Caco-2 (cell line): ENCODE measurements at regions not wholly inside any gene's neighbourhood (a gene's known extent, or its start where the extent isn't known, plus 50 kb on each side); places are given as distances from the start of the nearest gene placed in this dataset.

ENCODE experiments used
- BruUV-seq: library from RNA; stranded (reverse); fragments of 400-500 nt; replicated peaks from 2 replicates; lab custom pipeline; 2021; lab: Mats Ljungman, UMichigan
- CTCF ChIA-PET: fragments of 300-600 bp; sonication (Branson Sonifier 250); formaldehyde crosslinking; loops from one replicate; lab custom pipeline; 2022; ENCODE audit warnings: antibody characterized with exemption; lab: Charles Lee
- POLR2A ChIA-PET: fragments of 300-600 bp; sonication (Branson Sonifier 250); formaldehyde crosslinking; loops from one replicate; lab custom pipeline; 2022; ENCODE audit warnings: antibody characterized with exemption; lab: Charles Lee
- DNase-seq, 2 experiments: peaks; one replicate each; pipeline versions ENCODE4 v3.0.0 to v3.0.0-alpha.2; 2020 to 2022
- H3K27me3 ChIP-seq: replicated peaks from 2 replicates; pipeline ENCODE4 v1.6.0; 2011; ENCODE audit warnings: low read length; ENCODE audit not compliant: control insufficient read depth, insufficient read depth
- H3K36me3 ChIP-seq: 2 replicates; pipeline ENCODE4 v1.5.1; 2011; ENCODE audit warnings: low read length; ENCODE audit not compliant: control insufficient read depth, insufficient read depth
- H3K4me1 ChIP-seq: fragments of 250-450 bp; sonication (Bioruptor Pico); 2 replicates; pipeline ENCODE4 v1.5.1; 2020; ENCODE audit warnings: mild to moderate bottlenecking
- H3K4me3 ChIP-seq: 2 replicates; pipeline ENCODE4 v1.5.1; 2011; ENCODE audit warnings: low read depth, mild to moderate bottlenecking, control low read depth, low read length
- H3K9me3 ChIP-seq: fragments of 250-450 bp; sonication (Bioruptor Pico); 2 replicates; pipeline ENCODE4 v1.5.1; 2020; ENCODE audit warnings: mild to moderate bottlenecking, moderate library complexity
- H3K27ac Mint-ChIP-seq: one replicate; pipeline ENCODE4 v1.8.0; 2022; ENCODE audit warnings: mixed read lengths; ENCODE audit not compliant: unreplicated experiment
- H3K27me3 Mint-ChIP-seq: one replicate; pipeline ENCODE4 v1.8.0; 2022; ENCODE audit warnings: mixed read lengths; ENCODE audit not compliant: insufficient read depth, unreplicated experiment
- H3K36me3 Mint-ChIP-seq: one replicate; pipeline ENCODE4 v1.8.0; 2022; ENCODE audit warnings: mild to moderate bottlenecking, mixed read lengths; ENCODE audit not compliant: insufficient read depth, unreplicated experiment
- H3K4me1 Mint-ChIP-seq: one replicate; pipeline ENCODE4 v1.8.0; 2022; ENCODE audit warnings: low read depth, mixed read lengths; ENCODE audit not compliant: unreplicated experiment
- H3K4me3 Mint-ChIP-seq: one replicate; pipeline ENCODE4 v1.8.0; 2022; ENCODE audit warnings: mild to moderate bottlenecking, moderate library complexity, mixed read lengths; ENCODE audit not compliant: unreplicated experiment
- H3K9me3 Mint-ChIP-seq: one replicate; pipeline ENCODE4 v1.8.0; 2022; ENCODE audit warnings: mixed read lengths; ENCODE audit not compliant: unreplicated experiment
- CTCF ChIP-seq, 2 experiments: fragments of 200-600 bp in 1 of 2; IDR thresholded peaks; 1 replicate in 1 of 2; 2 replicates in 1 of 2; pipeline versions ENCODE4 v1.5.1 to v1.8.0; 2011 to 2022; ENCODE audit warnings: antibody characterized with exemption in 1 of 2, control low read depth in 1 of 2, inconsistent platforms in 1 of 2, low read depth in 1 of 2, low read length in 1 of 2, mild to moderate bottlenecking in 1 of 2, moderate library complexity in 1 of 2; ENCODE audit not compliant: insufficient read depth in 1 of 2, severe bottlenecking in 1 of 2, unreplicated experiment in 1 of 2
- intact Hi-C: fragments of 100-400 bp; cut with micrococcal nuclease; formaldehyde crosslinking; loops from one replicate; pipeline ENCODE4 v1.10.0; 2022; ENCODE audit not compliant: unreplicated experiment

DNA sequence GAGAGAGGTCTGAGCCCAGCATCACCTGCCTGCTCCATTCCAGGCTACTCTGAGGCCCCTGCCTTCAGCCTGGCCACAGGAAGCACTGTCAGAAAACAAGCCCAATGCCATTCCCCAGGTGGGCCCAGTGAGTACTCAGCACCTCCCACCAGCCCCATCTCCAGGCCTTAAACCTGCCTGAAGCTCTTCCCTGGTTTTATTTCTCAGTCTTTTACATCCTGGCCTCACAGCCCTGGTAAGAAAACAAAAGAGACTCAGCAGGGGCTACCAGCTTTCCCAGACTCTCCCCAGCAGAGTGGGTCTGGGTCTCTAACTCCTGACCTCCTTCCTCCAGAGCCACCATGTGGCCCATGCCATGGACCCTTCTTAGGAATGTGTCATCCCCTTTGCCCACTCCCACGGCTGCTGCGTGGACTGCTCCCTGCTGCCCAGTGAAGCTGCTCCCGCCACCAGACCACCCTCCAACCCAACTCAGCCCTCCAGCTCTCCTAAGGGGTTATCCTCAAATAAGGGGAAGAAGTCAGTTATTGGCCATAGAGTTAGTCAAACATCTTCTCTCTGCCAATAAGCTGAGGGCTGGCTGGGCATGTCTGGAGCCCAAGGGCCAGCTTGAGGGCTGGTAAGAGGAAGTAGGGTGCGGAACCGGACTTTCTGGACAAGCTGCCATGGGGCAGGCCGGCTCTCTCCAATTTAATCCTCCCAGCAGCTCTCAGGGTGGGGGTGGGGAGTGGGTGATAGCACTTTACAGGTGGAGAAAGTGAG lies 116.7 kb upstream of the LINGO1 start:
- peaks cover 7% of the 10 kb centered on the region for H3K27me3 Mint-ChIP-seq
- no peaks in the 10 kb centered on the region for H3K4me1 Mint-ChIP-seq
- H3K9me3 Mint-ChIP-seq: no peaks in the 10 kb centered on the region
- Histone ChIP-seq H3K9me3 (no peaks in the 10 kb centered on the region), H3K27me3 (no peaks in the 10 kb centered on the region), H3K4me3 (no peak overlapping the region), H3K36me3 (no peaks in the 10 kb centered on the region), H3K4me1 (no peaks in the 10 kb centered on the region)
- TF ChIP-seq CTCF (IDR thresholded peaks at IDR 0.05; ENCODE audit: insufficient read depth in 1 of 2, low read depth in 1 of 2, low read length in 1 of 2, severe bottlenecking in 1 of 2, unreplicated experiment in 1 of 2): no peak
- CTCF ChIA-PET: no interaction called here
- DNase-seq: no peak
- POLR2A ChIA-PET: no interaction called here
- no peak overlapping the region for H3K4me3 Mint-ChIP-seq
- H3K27ac Mint-ChIP-seq: no peak overlapping the region
- intact Hi-C loops: no loop called here
- no TSS peak for BruUV-seq
- H3K36me3 Mint-ChIP-seq: no peaks in the 10 kb centered on the region

- no peak overlapping the region for H3K4me3 ChIP-seq
- H3K27me3 Mint-ChIP-seq: peaks cover 7% of the 10 kb centered on the region
Measured at GRCh38 chr15:77748078-77749064, 115.7 kb upstream of the LINGO1 start.

More at GRCh38 chr15:77748078-77749064, 115.7 kb upstream of the LINGO1 start:
- no peak for DNase-seq
- Mint-ChIP-seq H3K4me3 (no peak overlapping the region), H3K4me1 (no peaks in the 10 kb centered on the region), H3K36me3 (no peaks in the 10 kb centered on the region), H3K27ac (no peak overlapping the region), H3K9me3 (no peaks in the 10 kb centered on the region)
- Histone ChIP-seq H3K9me3 (no peaks in the 10 kb centered on the region), H3K27me3 (no peaks in the 10 kb centered on the region), H3K4me1 (no peaks in the 10 kb centered on the region), H3K36me3 (no peaks in the 10 kb centered on the region)
- BruUV-seq: no TSS peak
- CTCF ChIA-PET: no interaction called here
- POLR2A ChIA-PET: no interaction called here
- TF ChIP-seq CTCF (IDR thresholded peaks at IDR 0.05; ENCODE audit: insufficient read depth in 1 of 2, low read depth in 1 of 2, low read length in 1 of 2, severe bottlenecking in 1 of 2, unreplicated experiment in 1 of 2): no peak
- intact Hi-C loops: no loop called here
